ENCODE measurements at regions not wholly inside any gene's neighbourhood (a gene's known extent, or its start where the extent isn't known, plus 50 kb on each side); places are given as distances from the start of the nearest gene placed in this dataset.

- no peak for TF ChIP-seq CTCF (IDR thresholded peaks at IDR 0.05; ENCODE audit: poor library complexity, severe bottlenecking)
- TF ChIP-seq EZH2 (IDR thresholded peaks at IDR 0.05; ENCODE audit: borderline replicate concordance, insufficient read depth, low read length, poor library complexity, severe bottlenecking), result no peak
- no peak for TF ChIP-seq EP300 (conservative IDR thresholded peaks at IDR 0.05; ENCODE audit: poor library complexity, severe bottlenecking)
Measured at GRCh38 chr9:118302721-118303120, 598.5 kb downstream of the TLR4 start.

Measured in neural cell (in vitro differentiated cells).